ENCODE measurements at regions not wholly inside any gene's neighbourhood (a gene's known extent, or its start where the extent isn't known, plus 50 kb on each side); places are given as distances from the start of the nearest gene placed in this dataset.

- TF ChIP-seq POLR2A (IDR thresholded peaks at IDR 0.05) (no peak), CTCF (IDR thresholded peaks at IDR 0.05) (no peak), EP300 (IDR thresholded peaks at IDR 0.05) (no peak)
Observed at GRCh38 chr5:96045888-96046287, 84.2 kb upstream of the ELL2 start.

Data from gastroesophageal sphincter (tissue), 3 donors.